GM12878 (cell line): ENCODE measurements at regions not wholly inside any gene's neighbourhood (a gene's known extent, or its start where the extent isn't known, plus 50 kb on each side); places are given as distances from the start of the nearest gene placed in this dataset.

Experiments
- ATAC-seq: fragments of 200-7000 bp; cut with Tn5 transposase; 3 replicates; pipeline ENCODE4 v1.9.1; 2020; ENCODE audit warnings: mild to moderate bottlenecking, moderate library complexity
- BruUV-seq: library from RNA; stranded (reverse); fragments of 400-500 nt; replicated peaks from 2 replicates; lab custom pipeline; 2021; lab: Mats Ljungman, UMichigan
- CTCF ChIA-PET: fragments of 300-600 bp; sonication (Branson Sonifier 250); formaldehyde crosslinking; extraction: SDS; loops from one replicate; lab custom pipeline; 2021; ENCODE audit warnings: inconsistent platforms; lab: Yijun Ruan, JAX
- POLR2A ChIA-PET: fragments of 350-600 bp; formaldehyde crosslinking; extraction: SDS; loops from one replicate; lab custom pipeline; 2021; ENCODE audit warnings: inconsistent platforms; lab: Charles Lee
- RAD21 ChIA-PET: fragments of 300-600 bp; sonication (Branson Sonifier 250); formaldehyde crosslinking; loops from one replicate; lab custom pipeline; 2023; ENCODE audit warnings: antibody characterized with exemption; ENCODE audit not compliant: unreplicated experiment; lab: Charles Lee
- SMC1A ChIA-PET: fragments of 300-600 bp; sonication (Branson Sonifier 250); formaldehyde crosslinking; loops from one replicate; lab custom pipeline; 2023; ENCODE audit not compliant: unreplicated experiment, uncharacterized antibody; lab: Charles Lee
- DNase-seq: peaks from one replicate; pipeline ENCODE4 v3.0.0-alpha.2; 2011; ENCODE audit warnings: low read depth, low spot score
- FAIRE-seq: peaks from 3 replicates; lab custom pipeline; 2011; peaks lifted over from hg19 to GRCh38; lab: Jason Lieb, UNC
- H2AFZ ChIP-seq: 2 replicates; pipeline ENCODE4 v1.6.0; 2011; ENCODE audit warnings: low read depth, low read length, control low read depth; ENCODE audit not compliant: control insufficient read depth
- H3K27ac ChIP-seq: 2 replicates; pipeline ENCODE4 v1.5.1; 2011; ENCODE audit warnings: control low read depth; ENCODE audit not compliant: control insufficient read depth, insufficient read depth
- H3K27me3 ChIP-seq, 2 experiments: replicated peaks in 1 of 2; 2 replicates each; pipeline versions ENCODE4 v1.6.0 to v1.6.1; 2011; ENCODE audit warnings: low read length in 1 of 2; ENCODE audit not compliant: control insufficient read depth in 2 of 2, insufficient read depth in 2 of 2
- H3K36me3 ChIP-seq, 2 experiments: 2 replicates each; pipeline ENCODE4 v1.5.1; 2011; ENCODE audit warnings: low read length in 1 of 2; ENCODE audit not compliant: control insufficient read depth in 2 of 2, insufficient read depth in 2 of 2
- H3K4me1 ChIP-seq: 2 replicates; pipeline ENCODE4 v1.6.1; 2011; ENCODE audit warnings: mild to moderate bottlenecking, low read length, moderate library complexity, mixed read lengths; ENCODE audit not compliant: control insufficient read depth, insufficient read depth
- H3K4me2 ChIP-seq: 2 replicates; pipeline ENCODE4 v1.6.0; 2011; ENCODE audit warnings: control low read depth; ENCODE audit not compliant: control insufficient read depth, insufficient read depth
- H3K4me3 ChIP-seq: fragments of 200-600 bp; sonication (generic); 2 replicates; pipeline ENCODE4 v1.5.1; 2016
- H3K79me2 ChIP-seq: 2 replicates; pipeline ENCODE4 v1.6.0; 2011; ENCODE audit warnings: low read length; ENCODE audit not compliant: control insufficient read depth, insufficient read depth
- H3K9ac ChIP-seq: 2 replicates; pipeline ENCODE4 v1.8.0; 2011; ENCODE audit warnings: low read length, control low read depth, mixed read lengths; ENCODE audit not compliant: control insufficient read depth, insufficient read depth
- H3K9me3 ChIP-seq: replicated peaks from 3 replicates; pipeline ENCODE4 v1.5.1; 2011; ENCODE audit warnings: mild to moderate bottlenecking, low read length; ENCODE audit not compliant: control insufficient read depth, insufficient read depth
- H4K20me1 ChIP-seq: 2 replicates; pipeline ENCODE4 v1.6.0; 2011; ENCODE audit not compliant: control insufficient read depth, insufficient read depth
- HSF1 ChIP-seq: fragments of 150-350 bp; IDR thresholded peaks from 2 replicates; pipeline ENCODE4 v1.6.1; 2014; ENCODE audit warnings: mild to moderate bottlenecking, low read depth, low read length
- IRF5 ChIP-seq: fragments of 450-650 bp; IDR thresholded peaks from 2 replicates; pipeline ENCODE4 v1.6.1; 2017; ENCODE audit warnings: borderline replicate concordance
- MEF2A ChIP-seq: IDR thresholded peaks from 2 replicates; pipeline ENCODE4 v1.6.1; 2011; ENCODE audit warnings: low read depth, mild to moderate bottlenecking, low read length, moderate library complexity; ENCODE audit not compliant: insufficient read depth
- MYB ChIP-seq: fragments of 150-350 bp; IDR thresholded peaks from 2 replicates; pipeline ENCODE4 v1.6.1; 2014; ENCODE audit warnings: mild to moderate bottlenecking, low read depth, low read length, borderline replicate concordance
- NFIC ChIP-seq: IDR thresholded peaks from 2 replicates; pipeline ENCODE4 v1.6.1; 2012; ENCODE audit warnings: low read depth, mild to moderate bottlenecking, inconsistent platforms, low read length, moderate library complexity
- NFYA ChIP-seq: IDR thresholded peaks from 2 replicates; pipeline ENCODE4 v1.6.1; 2011; ENCODE audit warnings: low read depth, mild to moderate bottlenecking, low read length, improper control_type of control experiment, borderline replicate concordance
- NR2F1 ChIP-seq: fragments of 450-650 bp; conservative IDR thresholded peaks from 2 replicates; pipeline ENCODE4 v1.6.1; 2017; ENCODE audit warnings: mild to moderate bottlenecking
- POLR2AphosphoS5 ChIP-seq: IDR thresholded peaks from 2 replicates; pipeline ENCODE4 v1.6.1; 2011; ENCODE audit warnings: mild to moderate bottlenecking, low read length, inconsistent platforms
- SIN3A ChIP-seq: IDR thresholded peaks from 2 replicates; pipeline ENCODE4 v1.6.1; 2012; ENCODE audit warnings: low read depth, low read length, improper control_type of control experiment
- TARDBP ChIP-seq: IDR thresholded peaks from 2 replicates; pipeline ENCODE4 v1.6.1; 2016; ENCODE audit warnings: borderline replicate concordance
- TCF3 ChIP-seq: IDR thresholded peaks from 2 replicates; pipeline ENCODE4 v1.6.1; 2012; ENCODE audit warnings: low read depth, mild to moderate bottlenecking, low read length, borderline replicate concordance; ENCODE audit not compliant: insufficient read depth
- YBX1 ChIP-seq: fragments of 450-650 bp; IDR thresholded peaks from 2 replicates; pipeline ENCODE4 v1.6.1; 2016; ENCODE audit warnings: antibody characterized with exemption
- ZNF217 ChIP-seq: fragments of 450-650 bp; IDR thresholded peaks from 2 replicates; pipeline ENCODE4 v1.6.1; 2017; ENCODE audit warnings: antibody characterized with exemption, mild to moderate bottlenecking
- ZNF622 ChIP-seq: fragments of 450-650 bp; IDR thresholded peaks from 2 replicates; pipeline ENCODE4 v1.6.1; 2017; ENCODE audit warnings: mild to moderate bottlenecking, inconsistent platforms
- WGBS: methylation state at CpG from one replicate; pipeline ENCODE4 v1.1.6; 2016; ENCODE audit warnings: low lambda C conversion rate; ENCODE audit not compliant: insufficient replicate concordance, insufficient coverage; ENCODE audit errors: missing lambda C conversion rate; 5-methylcytosine and 5-hydroxymethylcytosine counted together
- in situ Hi-C: fragments of 300-500 bp; cut with MboI; formaldehyde crosslinking; loops from 9 replicates; pipeline ENCODE4 v1.14.3; 2018; ENCODE audit warnings: mixed read lengths
- intact Hi-C: fragments of 100-400 bp; cut with micrococcal nuclease; formaldehyde crosslinking; loops from one replicate; pipeline ENCODE4 v1.14.2; 2022; ENCODE audit not compliant: unreplicated experiment
- TF ChIP-seq, protein P1 (sequence below): fragments of 450-650 bp; IDR thresholded peaks from 2 replicates; pipeline ENCODE4 v1.6.1; 2016; ENCODE audit warnings: mild to moderate bottlenecking, moderate library complexity, borderline replicate concordance

DNA sequence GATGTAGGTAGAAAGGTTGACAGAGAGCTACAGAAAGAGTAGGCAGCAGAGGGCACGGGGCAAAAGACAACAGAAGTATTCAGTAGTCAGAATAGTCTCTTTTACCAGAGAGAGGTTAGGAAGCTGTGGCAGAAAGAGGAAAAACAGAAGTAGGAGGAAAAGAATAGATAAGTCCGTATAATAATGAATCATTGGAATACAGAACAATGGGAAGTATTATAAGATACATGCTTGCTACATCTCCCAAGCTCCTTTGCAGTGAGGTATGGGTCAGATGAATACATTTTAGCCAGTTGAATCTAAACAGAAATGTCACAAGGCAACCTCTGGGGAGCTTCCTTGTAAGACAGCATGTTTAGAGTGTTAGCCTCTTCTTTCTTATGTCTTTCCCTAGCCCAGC, 570.5 kb upstream of the CITED2 start:
- Histone ChIP-seq H3K27ac (no peak overlapping the region), H3K9ac (no peak overlapping the region), H2AFZ (no peak overlapping the region), H3K4me2 (no peak overlapping the region), H3K4me1 (peaks cover 6% of the 10 kb centered on the region; the same call in 1 of the 2 replicates), H4K20me1 (no peaks in the 10 kb centered on the region), H3K36me3 (no peaks in the 10 kb centered on the region), H3K27me3 (no peaks in the 10 kb centered on the region), H3K4me3 (no peak overlapping the region), H3K79me2 (no peaks in the 10 kb centered on the region), H3K9me3 (no peaks in the 10 kb centered on the region; the same call in 2 of the 3 replicates)
- DNase-seq (no peak), FAIRE-seq (no peak), ATAC-seq (no peak)
- BruUV-seq, result no TSS peak
- in situ Hi-C loops, result no loop called here
- WGBS, result 17% methylated on average over 2 of the region's 2 CpGs
- ChIA-PET POLR2A (no interaction called here), RAD21 (no interaction called here), CTCF (interaction anchor here (1.3 kb wide), 1 partner anchor 18 kb away, joined by 3 read pairs; no protein-coding TSS in a partner anchor), SMC1A (interaction anchor here (0.6 to 1.6 kb wide), 2 partner anchors 15 to 920 kb away, joined by 3 read pairs; no protein-coding TSS in a partner anchor)
- intact Hi-C loops, result no loop called here
- TF ChIP-seq HSF1, result no peak
- TF ChIP-seq POLR2AphosphoS5, result no peak
- TF ChIP-seq IRF5, result no peak
- no peak for TF ChIP-seq TARDBP
- no peak for TF ChIP-seq NFIC
- TF ChIP-seq MYB, result no peak
- TF ChIP-seq SIN3A, result no peak
- no peak for TF ChIP-seq ZNF217
- no peak for TF ChIP-seq MEF2A
- no peak for TF ChIP-seq NFYA
- TF ChIP-seq, protein P1, sequence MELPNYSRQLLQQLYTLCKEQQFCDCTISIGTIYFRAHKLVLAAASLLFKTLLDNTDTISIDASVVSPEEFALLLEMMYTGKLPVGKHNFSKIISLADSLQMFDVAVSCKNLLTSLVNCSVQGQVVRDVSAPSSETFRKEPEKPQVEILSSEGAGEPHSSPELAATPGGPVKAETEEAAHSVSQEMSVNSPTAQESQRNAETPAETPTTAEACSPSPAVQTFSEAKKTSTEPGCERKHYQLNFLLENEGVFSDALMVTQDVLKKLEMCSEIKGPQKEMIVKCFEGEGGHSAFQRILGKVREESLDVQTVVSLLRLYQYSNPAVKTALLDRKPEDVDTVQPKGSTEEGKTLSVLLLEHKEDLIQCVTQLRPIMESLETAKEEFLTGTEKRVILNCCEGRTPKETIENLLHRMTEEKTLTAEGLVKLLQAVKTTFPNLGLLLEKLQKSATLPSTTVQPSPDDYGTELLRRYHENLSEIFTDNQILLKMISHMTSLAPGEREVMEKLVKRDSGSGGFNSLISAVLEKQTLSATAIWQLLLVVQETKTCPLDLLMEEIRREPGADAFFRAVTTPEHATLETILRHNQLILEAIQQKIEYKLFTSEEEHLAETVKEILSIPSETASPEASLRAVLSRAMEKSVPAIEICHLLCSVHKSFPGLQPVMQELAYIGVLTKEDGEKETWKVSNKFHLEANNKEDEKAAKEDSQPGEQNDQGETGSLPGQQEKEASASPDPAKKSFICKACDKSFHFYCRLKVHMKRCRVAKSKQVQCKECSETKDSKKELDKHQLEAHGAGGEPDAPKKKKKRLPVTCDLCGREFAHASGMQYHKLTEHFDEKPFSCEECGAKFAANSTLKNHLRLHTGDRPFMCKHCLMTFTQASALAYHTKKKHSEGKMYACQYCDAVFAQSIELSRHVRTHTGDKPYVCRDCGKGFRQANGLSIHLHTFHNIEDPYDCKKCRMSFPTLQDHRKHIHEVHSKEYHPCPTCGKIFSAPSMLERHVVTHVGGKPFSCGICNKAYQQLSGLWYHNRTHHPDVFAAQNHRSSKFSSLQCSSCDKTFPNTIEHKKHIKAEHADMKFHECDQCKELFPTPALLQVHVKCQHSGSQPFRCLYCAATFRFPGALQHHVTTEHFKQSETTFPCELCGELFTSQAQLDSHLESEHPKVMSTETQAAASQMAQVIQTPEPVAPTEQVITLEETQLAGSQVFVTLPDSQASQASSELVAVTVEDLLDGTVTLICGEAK, result no peak
- TF ChIP-seq NR2F1, result no peak
- TF ChIP-seq TCF3, result no peak
- no peak for TF ChIP-seq ZNF622
- no peak for TF ChIP-seq YBX1
